Activated B cell treated with CpG ODN at 0.5 μM for 24 hours (primary cell): ENCODE measurements at regions not wholly inside any gene's neighbourhood (a gene's known extent, or its start where the extent isn't known, plus 50 kb on each side); places are given as distances from the start of the nearest gene placed in this dataset.

ENCODE experiments used
- ATAC-seq: fragments of 200-7000 bp; cut with Tn5 transposase; one replicate; pipeline ENCODE4 v1.10.0; 2021; ENCODE audit warnings: low read depth, mild to moderate bottlenecking, moderate library complexity
- CTCF ChIA-PET: fragments of 350-600 bp; sonication (Branson Sonifier 250); formaldehyde crosslinking; loops from one replicate; lab custom pipeline; 2021; ENCODE audit warnings: antibody characterized with exemption; lab: Charles Lee
- POLR2A ChIA-PET: fragments of 350-600 bp; sonication (Branson Sonifier 250); formaldehyde crosslinking; loops from one replicate; lab custom pipeline; 2021; ENCODE audit warnings: antibody characterized with exemption; lab: Charles Lee
- DNase-seq: peaks from one replicate; pipeline ENCODE4 v3.0.0; 2022
- H3K27ac Mint-ChIP-seq: one replicate; pipeline ENCODE4 v1.8.0; 2020; ENCODE audit warnings: mixed read lengths
- H3K27me3 Mint-ChIP-seq: one replicate; pipeline ENCODE4 v1.8.0; 2021; ENCODE audit warnings: mixed read lengths
- H3K36me3 Mint-ChIP-seq: one replicate; pipeline ENCODE4 v1.8.0; 2021; ENCODE audit warnings: low read depth, mixed read lengths
- H3K4me1 Mint-ChIP-seq: one replicate; pipeline ENCODE4 v1.8.0; 2021; ENCODE audit warnings: mixed read lengths
- H3K4me3 Mint-ChIP-seq: one replicate; pipeline ENCODE4 v1.8.0; 2020; ENCODE audit warnings: mild to moderate bottlenecking, mixed read lengths
- H3K9me3 Mint-ChIP-seq: one replicate; pipeline ENCODE4 v1.8.0; 2020; ENCODE audit warnings: mixed read lengths
- intact Hi-C: fragments of 100-400 bp; cut with micrococcal nuclease; formaldehyde crosslinking; loops from one replicate; pipeline ENCODE4 v1.15.1; 2024
- TF ChIP-seq, protein P1 (sequence below): fragments of 200-600 bp; IDR thresholded peaks from one replicate; pipeline ENCODE4 v1.8.0; 2022; ENCODE audit warnings: antibody characterized with exemption, mild to moderate bottlenecking

DNA sequence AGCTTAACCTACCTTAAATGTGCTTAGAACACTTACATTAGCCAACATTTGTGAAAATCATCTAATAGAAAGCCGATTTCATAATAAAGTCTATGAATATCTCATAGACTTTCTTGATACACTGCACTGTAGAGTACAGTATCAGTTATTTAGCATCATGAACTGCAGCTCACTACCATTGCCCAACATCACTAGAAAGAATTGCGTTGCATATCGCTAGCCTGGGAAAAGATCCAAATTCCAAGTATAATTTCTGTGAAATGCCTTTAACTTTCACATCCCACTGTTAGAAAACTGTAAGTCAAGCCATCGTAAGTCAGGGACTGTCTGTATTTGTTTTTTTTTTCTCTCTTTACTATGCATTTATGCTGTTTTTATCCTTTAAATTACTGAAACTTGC, 918.6 kb upstream of the PABPC4L start:
- intact Hi-C loops: no loop called here
- ChIA-PET CTCF (interaction anchor here (0.6 kb wide), 1 partner anchor 440 kb away, joined by 4 read pairs; no protein-coding TSS in a partner anchor), POLR2A (no interaction called here)
- H3K4me3 Mint-ChIP-seq: no peak overlapping the region
- TF ChIP-seq, protein P1, sequence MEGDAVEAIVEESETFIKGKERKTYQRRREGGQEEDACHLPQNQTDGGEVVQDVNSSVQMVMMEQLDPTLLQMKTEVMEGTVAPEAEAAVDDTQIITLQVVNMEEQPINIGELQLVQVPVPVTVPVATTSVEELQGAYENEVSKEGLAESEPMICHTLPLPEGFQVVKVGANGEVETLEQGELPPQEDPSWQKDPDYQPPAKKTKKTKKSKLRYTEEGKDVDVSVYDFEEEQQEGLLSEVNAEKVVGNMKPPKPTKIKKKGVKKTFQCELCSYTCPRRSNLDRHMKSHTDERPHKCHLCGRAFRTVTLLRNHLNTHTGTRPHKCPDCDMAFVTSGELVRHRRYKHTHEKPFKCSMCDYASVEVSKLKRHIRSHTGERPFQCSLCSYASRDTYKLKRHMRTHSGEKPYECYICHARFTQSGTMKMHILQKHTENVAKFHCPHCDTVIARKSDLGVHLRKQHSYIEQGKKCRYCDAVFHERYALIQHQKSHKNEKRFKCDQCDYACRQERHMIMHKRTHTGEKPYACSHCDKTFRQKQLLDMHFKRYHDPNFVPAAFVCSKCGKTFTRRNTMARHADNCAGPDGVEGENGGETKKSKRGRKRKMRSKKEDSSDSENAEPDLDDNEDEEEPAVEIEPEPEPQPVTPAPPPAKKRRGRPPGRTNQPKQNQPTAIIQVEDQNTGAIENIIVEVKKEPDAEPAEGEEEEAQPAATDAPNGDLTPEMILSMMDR: no peak
- DNase-seq (no peak), ATAC-seq (no peak)
- no peaks in the 10 kb centered on the region for H3K4me1 Mint-ChIP-seq
- no peak overlapping the region for H3K27ac Mint-ChIP-seq
- H3K36me3 Mint-ChIP-seq: no peaks in the 10 kb centered on the region
- peaks cover 4% of the 10 kb centered on the region for H3K9me3 Mint-ChIP-seq
- H3K27me3 Mint-ChIP-seq: no peaks in the 10 kb centered on the region

DNA sequence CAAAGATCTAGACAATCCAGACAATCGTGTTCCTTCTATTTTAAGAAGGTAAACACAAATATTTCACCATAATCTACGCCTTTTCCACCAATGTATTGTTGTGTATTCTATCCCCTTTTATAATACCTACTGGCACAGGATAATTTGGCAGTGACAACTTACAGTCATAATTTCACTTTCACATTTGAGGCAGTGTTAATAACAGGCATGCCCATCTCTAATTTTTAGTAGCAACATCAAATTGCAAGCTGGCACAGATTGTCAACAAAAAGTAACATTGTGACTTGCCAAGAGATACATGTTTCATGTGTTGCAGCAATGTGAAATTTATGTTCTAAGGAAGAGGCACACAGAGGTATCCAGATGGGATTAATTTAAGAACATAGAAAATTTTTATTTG, 912.5 kb upstream of the PABPC4L start:
- H3K4me3 Mint-ChIP-seq: no peak overlapping the region
- TF ChIP-seq, protein P1: no peak
- H3K27me3 Mint-ChIP-seq: no peaks in the 10 kb centered on the region
- ChIA-PET CTCF (no interaction called here), POLR2A (no interaction called here)
- H3K36me3 Mint-ChIP-seq: no peaks in the 10 kb centered on the region
- H3K4me1 Mint-ChIP-seq: no peaks in the 10 kb centered on the region
- ATAC-seq (no peak), DNase-seq (no peak)
- intact Hi-C loops: no loop called here
- H3K27ac Mint-ChIP-seq: no peak overlapping the region
- peaks cover 7% of the 10 kb centered on the region for H3K9me3 Mint-ChIP-seq

DNA sequence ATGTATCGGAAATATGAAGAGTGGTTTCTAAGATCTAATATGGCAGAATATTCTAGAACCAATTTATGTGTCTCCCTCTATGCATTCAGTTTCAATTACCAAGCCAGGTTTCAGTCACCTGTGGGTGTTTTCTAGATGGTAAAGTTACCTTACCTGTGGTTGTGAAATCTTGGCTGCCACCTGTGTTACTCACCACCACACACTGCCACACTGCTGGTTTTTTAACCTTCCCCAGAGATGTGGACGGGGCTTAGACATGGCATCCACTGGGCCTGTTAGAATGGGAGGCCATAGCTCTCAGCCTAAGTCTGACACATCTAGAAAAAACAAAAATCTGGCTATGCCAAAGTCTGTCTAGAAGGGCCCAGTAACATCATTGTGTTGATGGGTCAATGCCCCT, 896.5 kb upstream of the PABPC4L start:
- Mint-ChIP-seq H3K27ac (no peak overlapping the region), H3K36me3 (no peaks in the 10 kb centered on the region), H3K4me3 (no peak overlapping the region), H3K4me1 (no peaks in the 10 kb centered on the region), H3K9me3 (peaks cover 5% of the 10 kb centered on the region), H3K27me3 (no peaks in the 10 kb centered on the region)
- TF ChIP-seq, protein P1: no peak
- POLR2A ChIA-PET: no interaction called here
- ATAC-seq: no peak
- DNase-seq: no peak
- CTCF ChIA-PET: no interaction called here
- intact Hi-C loops: no loop called here

DNA sequence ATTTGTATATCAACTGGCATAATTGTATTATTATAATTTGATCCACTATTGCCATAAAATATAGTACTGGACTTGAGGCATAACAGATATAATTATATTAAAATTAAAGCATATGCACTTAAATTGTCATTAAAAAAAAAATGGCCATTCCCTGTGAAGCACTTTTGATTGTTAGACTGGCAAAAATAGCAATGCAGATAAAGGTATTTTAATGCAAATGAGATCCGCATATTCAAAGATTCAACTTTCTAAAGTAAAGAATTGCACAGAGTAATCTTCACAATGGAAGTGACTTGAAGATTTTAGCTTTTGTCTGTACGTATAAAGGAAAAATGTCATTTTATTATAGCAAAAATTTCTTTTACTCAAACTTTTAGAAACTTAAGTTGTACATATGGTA, 871.8 kb upstream of the PABPC4L start:
- ATAC-seq (no peak), DNase-seq (no peak)
- Mint-ChIP-seq H3K9me3 (peaks cover 12% of the 10 kb centered on the region), H3K4me1 (no peaks in the 10 kb centered on the region), H3K4me3 (no peak overlapping the region), H3K36me3 (no peaks in the 10 kb centered on the region), H3K27ac (no peak overlapping the region), H3K27me3 (no peaks in the 10 kb centered on the region)
- CTCF ChIA-PET: no interaction called here
- TF ChIP-seq, protein P1: no peak
- intact Hi-C loops: no loop called here
- POLR2A ChIA-PET: no interaction called here

DNA sequence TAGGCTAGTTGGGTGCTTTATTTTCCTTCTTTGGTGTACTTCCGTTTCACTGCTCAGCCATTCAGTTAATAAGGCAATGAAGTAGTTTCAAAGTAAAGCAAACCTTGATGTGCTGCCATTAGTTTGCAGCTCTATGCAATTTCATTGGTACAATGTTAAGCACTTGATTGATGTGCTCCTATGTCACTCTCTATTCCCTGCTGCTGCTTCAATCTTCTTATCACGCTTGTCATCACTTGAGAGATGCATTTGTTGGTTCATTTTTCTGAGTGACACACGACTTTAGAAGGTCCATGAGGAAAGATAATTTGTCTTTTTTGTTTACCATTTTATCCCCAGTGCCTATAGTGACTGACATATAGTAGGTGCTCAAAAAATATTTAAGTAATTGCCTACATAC, 871.0 kb upstream of the PABPC4L start:
- Mint-ChIP-seq H3K27ac (no peak overlapping the region), H3K27me3 (no peaks in the 10 kb centered on the region), H3K4me3 (no peak overlapping the region), H3K36me3 (no peaks in the 10 kb centered on the region), H3K9me3 (peaks cover 9% of the 10 kb centered on the region), H3K4me1 (no peaks in the 10 kb centered on the region)
- intact Hi-C loops: no loop called here
- CTCF ChIA-PET: no interaction called here
- POLR2A ChIA-PET: no interaction called here
- ATAC-seq (no peak), DNase-seq (no peak)
- TF ChIP-seq, protein P1: no peak
